Loucy (cell line): ENCODE measurements at regions not wholly inside any gene's neighbourhood (a gene's known extent, or its start where the extent isn't known, plus 50 kb on each side); places are given as distances from the start of the nearest gene placed in this dataset.
A peak's percentile ranks its signal among the peaks of the same experiment; 100 is the strongest.

ENCODE experiments used
- H2AFZ ChIP-seq: fragments of 200-600 bp; sonication (generic); 2 replicates; pipeline ENCODE4 v1.6.0; 2016; ENCODE audit warnings: antibody characterized with exemption, mild to moderate bottlenecking, low read length, moderate library complexity
- H3F3A ChIP-seq: fragments of 200-600 bp; 2 replicates; pipeline ENCODE4 v1.6.0; 2016; ENCODE audit warnings: antibody characterized with exemption, low read depth, mild to moderate bottlenecking
- H3K27me3 ChIP-seq: fragments of 200-600 bp; sonication (generic); 2 replicates; pipeline ENCODE4 v1.6.1; 2014; ENCODE audit warnings: low read length, mild to moderate bottlenecking; ENCODE audit not compliant: insufficient read depth, poor library complexity, severe bottlenecking
- H3K36me3 ChIP-seq: fragments of 200-600 bp; sonication (generic); 2 replicates; pipeline ENCODE4 v1.6.1; 2016; ENCODE audit warnings: low read length; ENCODE audit not compliant: insufficient read depth
- H3K4me1 ChIP-seq: fragments of 200-600 bp; sonication (generic); 2 replicates; pipeline ENCODE4 v1.5.1; 2014; ENCODE audit warnings: low read length, mild to moderate bottlenecking; ENCODE audit not compliant: insufficient read depth, poor library complexity, severe bottlenecking
- H3K4me2 ChIP-seq: fragments of 200-600 bp; sonication (generic); 2 replicates; pipeline ENCODE4 v1.6.0; 2014; ENCODE audit warnings: antibody characterized with exemption, low read length, low read depth, mild to moderate bottlenecking; ENCODE audit not compliant: poor library complexity, severe bottlenecking
- H3K4me3 ChIP-seq: fragments of 200-600 bp; sonication (generic); 2 replicates; pipeline ENCODE4 v1.5.1; 2014; ENCODE audit warnings: low read length, mild to moderate bottlenecking, mixed read lengths; ENCODE audit not compliant: poor library complexity, severe bottlenecking
- H3K79me2 ChIP-seq: fragments of 200-600 bp; sonication (generic); 2 replicates; pipeline ENCODE4 v1.6.1; 2014; ENCODE audit warnings: low read length; ENCODE audit not compliant: insufficient read depth
- H3K9ac ChIP-seq: fragments of 200-600 bp; sonication (generic); 2 replicates; pipeline ENCODE4 v1.6.0; 2014; ENCODE audit warnings: mild to moderate bottlenecking, low read depth, low read length, moderate library complexity; ENCODE audit not compliant: poor library complexity, severe bottlenecking
- H3K9me2 ChIP-seq: fragments of 200-600 bp; sonication (generic); replicated peaks from 2 replicates; pipeline ENCODE4 v1.6.1; 2016; ENCODE audit warnings: low read depth, low read length, mixed read lengths
- H3K9me3 ChIP-seq: fragments of 200-600 bp; sonication (generic); 2 replicates; pipeline ENCODE4 v1.6.1; 2014; ENCODE audit warnings: mild to moderate bottlenecking, antibody characterized with exemption, low read length, low read depth; ENCODE audit not compliant: insufficient read depth
- H4K20me1 ChIP-seq: fragments of 200-600 bp; sonication (generic); 2 replicates; pipeline ENCODE4 v1.6.0; 2014; ENCODE audit warnings: antibody characterized with exemption, low read length, mild to moderate bottlenecking; ENCODE audit not compliant: insufficient read depth, poor library complexity, severe bottlenecking
- EZH2phosphoT487 ChIP-seq: fragments of 200-600 bp; IDR thresholded peaks from 2 replicates; pipeline ENCODE4 v1.6.1; 2018; ENCODE audit warnings: antibody characterized with exemption, mild to moderate bottlenecking, moderate library complexity, borderline replicate concordance
- TF ChIP-seq, protein P1 (sequence below): fragments of 200-600 bp; sonication (generic); conservative IDR thresholded peaks from 2 replicates; pipeline ENCODE4 v1.5.1; 2014; ENCODE audit warnings: mild to moderate bottlenecking, antibody characterized with exemption, low read length

DNA sequence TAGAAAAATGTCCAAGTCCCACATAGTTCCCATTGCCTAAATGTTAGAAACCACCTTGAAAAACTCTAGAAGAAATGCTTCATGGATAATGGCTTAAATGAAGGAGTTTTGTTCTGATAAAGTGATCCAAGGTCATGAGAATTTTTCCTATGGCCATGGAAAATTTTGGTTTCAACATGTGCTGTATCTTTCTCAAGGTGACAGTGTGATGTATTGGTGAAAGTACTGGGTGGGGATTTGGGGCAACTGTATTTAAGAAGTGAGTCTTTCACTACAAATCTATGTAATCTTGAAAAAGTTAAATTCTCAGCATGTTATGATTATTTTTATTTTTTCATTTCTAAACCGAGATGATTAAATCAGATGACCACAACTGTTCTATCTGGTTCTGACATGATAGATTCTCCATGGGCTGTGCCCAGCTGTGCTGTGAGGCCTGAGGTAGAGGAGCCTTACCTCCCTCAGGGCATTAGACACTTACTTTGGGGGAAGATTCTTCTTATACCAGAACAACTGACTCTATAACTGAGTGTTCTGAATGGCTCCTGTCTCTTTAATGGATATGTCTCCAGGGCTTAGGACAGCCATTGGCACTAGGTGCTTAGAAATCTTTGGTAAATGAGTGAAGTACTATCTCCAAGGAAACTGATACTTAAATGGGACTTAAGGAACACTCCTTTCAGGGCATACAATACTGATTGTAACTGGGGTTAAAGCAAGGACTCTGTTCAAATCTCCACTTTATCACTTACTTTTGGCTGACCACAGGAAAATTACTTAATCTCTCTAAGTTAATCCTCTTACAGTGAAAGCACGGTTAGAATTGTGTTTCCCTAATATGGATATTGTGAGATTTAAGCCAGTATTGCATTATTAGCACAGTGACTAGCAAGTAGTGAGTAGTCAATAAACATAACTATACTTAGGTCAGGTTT is 397.4 kb upstream of the MEF2C start:
- Histone ChIP-seq H4K20me1 (no peaks in the 10 kb centered on the region), H3F3A (no peaks in the 10 kb centered on the region), H2AFZ (0 out of 2 replicates have a peak overlapping the region, but pooled peaks have one; percentile 58), H3K9me3 (no peaks in the 10 kb centered on the region), H3K4me1 (peaks cover 33% of the 10 kb centered on the region), H3K27me3 (no peaks in the 10 kb centered on the region), H3K9me2 (no peaks in the 10 kb centered on the region), H3K79me2 (no peaks in the 10 kb centered on the region), H3K4me3 (no peak overlapping the region), H3K4me2 (no peak overlapping the region), H3K9ac (no peak overlapping the region), H3K36me3 (no peaks in the 10 kb centered on the region)
- no peak for TF ChIP-seq EZH2phosphoT487
- TF ChIP-seq, protein P1, sequence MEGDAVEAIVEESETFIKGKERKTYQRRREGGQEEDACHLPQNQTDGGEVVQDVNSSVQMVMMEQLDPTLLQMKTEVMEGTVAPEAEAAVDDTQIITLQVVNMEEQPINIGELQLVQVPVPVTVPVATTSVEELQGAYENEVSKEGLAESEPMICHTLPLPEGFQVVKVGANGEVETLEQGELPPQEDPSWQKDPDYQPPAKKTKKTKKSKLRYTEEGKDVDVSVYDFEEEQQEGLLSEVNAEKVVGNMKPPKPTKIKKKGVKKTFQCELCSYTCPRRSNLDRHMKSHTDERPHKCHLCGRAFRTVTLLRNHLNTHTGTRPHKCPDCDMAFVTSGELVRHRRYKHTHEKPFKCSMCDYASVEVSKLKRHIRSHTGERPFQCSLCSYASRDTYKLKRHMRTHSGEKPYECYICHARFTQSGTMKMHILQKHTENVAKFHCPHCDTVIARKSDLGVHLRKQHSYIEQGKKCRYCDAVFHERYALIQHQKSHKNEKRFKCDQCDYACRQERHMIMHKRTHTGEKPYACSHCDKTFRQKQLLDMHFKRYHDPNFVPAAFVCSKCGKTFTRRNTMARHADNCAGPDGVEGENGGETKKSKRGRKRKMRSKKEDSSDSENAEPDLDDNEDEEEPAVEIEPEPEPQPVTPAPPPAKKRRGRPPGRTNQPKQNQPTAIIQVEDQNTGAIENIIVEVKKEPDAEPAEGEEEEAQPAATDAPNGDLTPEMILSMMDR, result no peak

DNA sequence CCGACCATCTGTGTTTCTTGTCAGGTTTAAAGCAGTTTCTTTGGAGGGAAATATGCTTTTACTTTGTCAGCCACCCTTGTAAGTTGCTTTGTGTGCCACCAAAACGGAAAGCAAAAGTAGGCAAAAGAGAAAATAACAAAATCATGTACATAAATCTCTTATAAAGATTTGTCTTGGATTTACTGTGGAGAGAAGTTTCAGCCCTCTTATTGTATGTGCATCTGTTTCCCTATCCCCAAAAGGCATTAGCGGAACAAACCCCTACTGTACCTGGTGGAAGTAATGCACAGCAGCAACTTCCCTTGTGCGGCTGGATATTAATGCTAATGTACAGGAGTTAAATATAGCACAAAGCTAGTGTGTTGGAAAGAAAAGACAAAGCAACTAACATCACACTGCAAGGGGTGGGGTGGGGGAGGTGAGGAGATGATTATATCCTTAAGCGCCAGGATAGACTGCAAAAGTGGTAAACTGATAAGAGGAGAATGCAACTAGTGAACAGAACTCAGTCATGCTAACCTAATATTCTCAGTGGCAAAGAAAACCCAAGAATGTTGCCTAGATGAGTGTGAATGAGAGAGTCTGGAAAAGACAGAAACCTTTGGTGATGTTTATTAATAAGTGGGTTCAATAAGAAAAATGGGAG is 396.5 kb upstream of the MEF2C start:
- Histone ChIP-seq H3F3A (no peaks in the 10 kb centered on the region), H3K27me3 (no peaks in the 10 kb centered on the region), H4K20me1 (no peaks in the 10 kb centered on the region), H3K9me3 (no peaks in the 10 kb centered on the region), H3K9ac (no peak overlapping the region), H2AFZ (no peak overlapping the region), H3K4me1 (peaks cover 35% of the 10 kb centered on the region), H3K4me2 (no peak overlapping the region), H3K36me3 (no peaks in the 10 kb centered on the region), H3K79me2 (no peaks in the 10 kb centered on the region), H3K4me3 (no peak overlapping the region), H3K9me2 (no peaks in the 10 kb centered on the region)
- TF ChIP-seq, protein P1, result no peak
- TF ChIP-seq EZH2phosphoT487, result no peak

DNA sequence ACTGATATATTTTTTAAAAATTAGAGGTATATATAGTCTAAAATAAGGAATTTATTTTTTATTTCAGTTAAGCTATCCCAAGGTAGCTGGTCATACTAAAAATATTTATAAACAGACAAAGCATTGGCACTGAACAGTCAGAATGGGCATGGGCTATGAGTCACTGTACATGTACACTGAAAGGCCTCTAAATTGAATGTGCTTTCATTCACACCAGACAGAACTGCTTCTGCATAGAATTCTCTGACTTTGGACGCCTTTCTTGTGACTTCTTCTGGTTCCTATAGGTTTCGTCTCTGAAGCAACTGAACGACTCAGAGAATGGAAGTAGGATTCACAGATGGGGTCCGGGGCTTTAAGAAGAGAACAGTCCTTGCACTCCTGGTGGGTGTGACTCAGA is 394.8 kb upstream of the MEF2C start:
- Histone ChIP-seq H2AFZ (no peak overlapping the region), H3K4me1 (peaks cover 38% of the 10 kb centered on the region), H3K9me2 (no peaks in the 10 kb centered on the region), H3K9ac (no peak overlapping the region), H3K9me3 (no peaks in the 10 kb centered on the region), H3K79me2 (no peaks in the 10 kb centered on the region), H4K20me1 (no peaks in the 10 kb centered on the region), H3F3A (no peaks in the 10 kb centered on the region), H3K4me2 (no peak overlapping the region), H3K4me3 (no peak overlapping the region), H3K36me3 (no peaks in the 10 kb centered on the region), H3K27me3 (no peaks in the 10 kb centered on the region)
- no peak for TF ChIP-seq EZH2phosphoT487
- TF ChIP-seq, protein P1, result no peak
